Neural progenitor cell (in vitro differentiated cells): ENCODE measurements at regions not wholly inside any gene's neighbourhood (a gene's known extent, or its start where the extent isn't known, plus 50 kb on each side); places are given as distances from the start of the nearest gene placed in this dataset.

ENCODE experiments used
- CTCF ChIP-seq: fragments of 200-600 bp; sonication (generic); IDR thresholded peaks from 2 replicates; pipeline ENCODE4 v1.5.1; 2017; ENCODE audit warnings: antibody characterized with exemption, mild to moderate bottlenecking
- EZH2 ChIP-seq: fragments of 200-600 bp; sonication (generic); IDR thresholded peaks from 2 replicates; pipeline ENCODE4 v1.6.1; 2017; ENCODE audit warnings: antibody characterized with exemption, mild to moderate bottlenecking, moderate library complexity
- EZH2phosphoT487 ChIP-seq: fragments of 200-600 bp; sonication (generic); IDR thresholded peaks from 2 replicates; pipeline ENCODE4 v1.6.1; 2017; ENCODE audit warnings: antibody characterized with exemption

DNA sequence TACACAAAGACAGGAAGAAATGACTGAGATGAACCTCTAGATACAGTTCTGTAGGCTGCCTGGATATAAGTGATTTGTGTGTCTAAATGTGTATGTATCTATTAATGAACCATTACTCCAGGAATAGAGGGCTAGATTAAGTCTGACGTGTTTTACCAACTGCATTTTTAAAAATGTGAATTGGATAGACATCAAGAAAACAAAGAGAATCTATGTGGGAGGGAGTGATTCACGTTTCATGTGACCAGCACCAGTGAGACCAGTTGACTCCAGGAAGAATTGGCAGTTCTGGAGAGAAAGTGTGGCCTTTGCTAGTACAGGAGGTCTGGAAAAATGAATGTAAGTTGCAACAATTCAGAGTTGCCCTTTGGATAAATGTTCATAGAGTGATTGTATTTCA is 53.4 kb upstream of the RGS21 start:
- TF ChIP-seq CTCF = no peak
- TF ChIP-seq EZH2 = no peak
- no peak for TF ChIP-seq EZH2phosphoT487
